Mesenchymal stem cell (in vitro differentiated cells and primary cell): ENCODE measurements at regions not wholly inside any gene's neighbourhood (a gene's known extent, or its start where the extent isn't known, plus 50 kb on each side); places are given as distances from the start of the nearest gene placed in this dataset.

ENCODE experiments used
- DNase-seq: peaks from one replicate; pipeline ENCODE4 v3.0.0-alpha.2; 2013
- H2AFZ ChIP-seq: one replicate; pipeline ENCODE4 v1.6.1; 2013; ENCODE audit warnings: low read depth, mild to moderate bottlenecking, control low read depth, inconsistent platforms, low read length, moderate library complexity
- H2AK5ac ChIP-seq: 2 replicates; pipeline ENCODE4 v1.6.1; 2013; ENCODE audit warnings: low read length, moderate library complexity, mild to moderate bottlenecking, inconsistent platforms; ENCODE audit not compliant: severe bottlenecking
- H2BK120ac ChIP-seq: one replicate; pipeline ENCODE4 v1.6.1; 2013; ENCODE audit warnings: low read depth, mild to moderate bottlenecking, inconsistent platforms, low read length, moderate library complexity
- H2BK12ac ChIP-seq, 2 experiments: one replicate each; pipeline ENCODE4 v1.6.1; 2013; ENCODE audit warnings: inconsistent platforms in 2 of 2, low read length in 2 of 2, mild to moderate bottlenecking in 2 of 2, moderate library complexity in 2 of 2, control low read depth in 1 of 2
- H2BK15ac ChIP-seq: one replicate; pipeline ENCODE4 v1.6.1; 2013; ENCODE audit warnings: mild to moderate bottlenecking, low read depth, inconsistent platforms; ENCODE audit not compliant: poor library complexity, severe bottlenecking
- H2BK5ac ChIP-seq: 2 replicates; pipeline ENCODE4 v1.6.1; 2013; ENCODE audit warnings: low read depth, mild to moderate bottlenecking, low read length, control low read depth, inconsistent platforms; ENCODE audit not compliant: poor library complexity, severe bottlenecking
- H3K14ac ChIP-seq, 2 experiments: one replicate each; pipeline ENCODE4 v1.6.1; 2013; ENCODE audit warnings: inconsistent platforms in 2 of 2, low read length in 2 of 2, control low read depth in 1 of 2, mild to moderate bottlenecking in 1 of 2, moderate library complexity in 1 of 2
- H3K18ac ChIP-seq, 2 experiments: one replicate each; pipeline ENCODE4 v1.6.1; 2013; ENCODE audit warnings: inconsistent platforms in 2 of 2, low read length in 2 of 2, control low read depth in 1 of 2, low read depth in 1 of 2, mild to moderate bottlenecking in 1 of 2
- H3K23ac ChIP-seq, 2 experiments: one replicate each; pipeline ENCODE4 v1.6.1; 2013; ENCODE audit warnings: inconsistent platforms in 2 of 2, low read length in 2 of 2, mild to moderate bottlenecking in 2 of 2, moderate library complexity in 2 of 2, control low read depth in 1 of 2
- H3K27ac ChIP-seq: 2 replicates; pipeline ENCODE4 v1.5.1; 2013; ENCODE audit warnings: mild to moderate bottlenecking, moderate library complexity, low read length, control low read depth, inconsistent platforms; ENCODE audit not compliant: poor library complexity, severe bottlenecking
- H3K27me3 ChIP-seq, 2 experiments: 2 replicates each; pipeline versions ENCODE4 v1.6.1 to v1.7.0; 2013; ENCODE audit warnings: low read length in 2 of 2, mild to moderate bottlenecking in 2 of 2, moderate library complexity in 2 of 2, control low read depth in 1 of 2, inconsistent platforms in 1 of 2; ENCODE audit not compliant: control insufficient read depth in 1 of 2, insufficient read depth in 1 of 2
- H3K36me3 ChIP-seq, 2 experiments: 2 replicates each; pipeline versions ENCODE4 v1.6.1 to v1.7.0; 2013; ENCODE audit warnings: low read length in 2 of 2, control low read depth in 1 of 2, inconsistent platforms in 1 of 2, low read depth in 1 of 2, mild to moderate bottlenecking in 1 of 2; ENCODE audit not compliant: insufficient read depth in 2 of 2, control insufficient read depth in 1 of 2
- H3K4ac ChIP-seq, 2 experiments: one replicate each; pipeline ENCODE4 v1.6.1; 2013; ENCODE audit warnings: inconsistent platforms in 2 of 2, low read length in 2 of 2, mild to moderate bottlenecking in 2 of 2, moderate library complexity in 2 of 2, control low read depth in 1 of 2, low read depth in 1 of 2
- H3K4me1 ChIP-seq: 2 replicates; pipeline ENCODE4 v1.6.1; 2013; ENCODE audit warnings: low read depth, low read length, control low read depth; ENCODE audit not compliant: control insufficient read depth, insufficient read depth
- H3K4me2 ChIP-seq: 2 replicates; pipeline ENCODE4 v1.6.1; 2013; ENCODE audit warnings: low read length, mild to moderate bottlenecking, inconsistent platforms; ENCODE audit not compliant: poor library complexity, severe bottlenecking
- H3K4me3 ChIP-seq, 2 experiments: 2 replicates each; pipeline versions ENCODE4 v1.5.1 to v1.7.0; 2013; ENCODE audit warnings: low read length in 2 of 2, mild to moderate bottlenecking in 2 of 2, control low read depth in 1 of 2, low read depth in 1 of 2; ENCODE audit not compliant: insufficient read depth in 1 of 2
- H3K79me1 ChIP-seq: replicated peaks from 2 replicates; pipeline ENCODE4 v1.6.1; 2013; ENCODE audit warnings: mild to moderate bottlenecking, control low read depth, low read length, inconsistent platforms; ENCODE audit not compliant: poor library complexity, severe bottlenecking
- H3K9ac ChIP-seq: 2 replicates; pipeline ENCODE4 v1.7.0; 2013; ENCODE audit warnings: mild to moderate bottlenecking, low read length, moderate library complexity
- H3K9me3 ChIP-seq: 2 replicates; pipeline ENCODE4 v1.7.0; 2013; ENCODE audit warnings: mild to moderate bottlenecking, low read length; ENCODE audit not compliant: control insufficient read depth
- H4K8ac ChIP-seq: one replicate; pipeline ENCODE4 v1.6.1; 2013; ENCODE audit warnings: inconsistent platforms, mild to moderate bottlenecking, low read length, moderate library complexity
- H4K91ac ChIP-seq: one replicate; pipeline ENCODE4 v1.6.1; 2013; ENCODE audit warnings: mild to moderate bottlenecking, low read length, inconsistent platforms
- WGBS: methylation state at CpG from one replicate; pipeline ENCODE4 v1.1.7; 2013; ENCODE audit warnings: mixed read lengths; 5-methylcytosine and 5-hydroxymethylcytosine counted together

GRCh38 chr7:91353848-91354247, 89.6 kb downstream of the FZD1 start:
- Histone ChIP-seq H3K36me3 (no peaks in the 10 kb centered on the region), H2BK5ac (no peak overlapping the region), H3K18ac (no peak overlapping the region), H2AK5ac (no peak overlapping the region), H3K4me2 (no peak overlapping the region), H3K23ac (no peak overlapping the region), H4K91ac (no peak overlapping the region), H3K14ac (no peak overlapping the region), H3K9me3 (no peaks in the 10 kb centered on the region), H3K27ac (no peak overlapping the region), H4K8ac (no peak overlapping the region), H3K4me3 (no peak overlapping the region), H3K4ac (no peak overlapping the region), H3K79me1 (no peaks in the 10 kb centered on the region), H2BK120ac (no peak overlapping the region), H2BK15ac (no peak overlapping the region), H3K9ac (no peak overlapping the region), H2AFZ (no peak overlapping the region), H3K4me1 (peaks cover 4% of the 10 kb centered on the region), H2BK12ac (no peak overlapping the region), H3K27me3 (peaks cover 0 to 4% of the 10 kb centered on the region in 2 experiments)
- no peak for DNase-seq
- WGBS, result 40% methylated on average over 1 of the region's 2 CpGs

- no peak overlapping the region for H3K18ac ChIP-seq
- H4K91ac ChIP-seq, result no peak overlapping the region
- peaks cover 0 to 4% of the 10 kb centered on the region in 2 experiments for H3K27me3 ChIP-seq
- H2BK120ac ChIP-seq, result no peak overlapping the region
- no peak overlapping the region for H3K4ac ChIP-seq
- 54% methylated on average over 3 of the region's 7 CpGs for WGBS
- H2BK5ac ChIP-seq, result no peak overlapping the region
- no peak overlapping the region for H3K27ac ChIP-seq
- no peak overlapping the region for H2AK5ac ChIP-seq
- no peaks in the 10 kb centered on the region for H3K36me3 ChIP-seq
- H3K4me1 ChIP-seq, result peaks cover 2% of the 10 kb centered on the region
- no peaks in the 10 kb centered on the region for H3K9me3 ChIP-seq
- H3K23ac ChIP-seq, result no peak overlapping the region
- no peaks in the 10 kb centered on the region for H3K79me1 ChIP-seq
- no peak overlapping the region for H2BK12ac ChIP-seq
- H2BK15ac ChIP-seq, result no peak overlapping the region
- no peak for DNase-seq
- H2AFZ ChIP-seq, result no peak overlapping the region
- H4K8ac ChIP-seq, result no peak overlapping the region
- H3K4me3 ChIP-seq, result no peak overlapping the region
- no peak overlapping the region for H3K9ac ChIP-seq
- no peak overlapping the region for H3K4me2 ChIP-seq
- H3K14ac ChIP-seq, result no peak overlapping the region
These were observed 91.6 kb downstream of the FZD1 start for GRCh38 chr7:91355695-91356435.

- no peak overlapping the region for H3K23ac ChIP-seq
- no peak overlapping the region for H2BK120ac ChIP-seq
- peaks cover 0 to 4% of the 10 kb centered on the region in 2 experiments for H3K27me3 ChIP-seq
- H2BK15ac ChIP-seq, result no peak overlapping the region
- H4K91ac ChIP-seq, result no peak overlapping the region
- no peak overlapping the region for H4K8ac ChIP-seq
- H3K27ac ChIP-seq, result no peak overlapping the region
- no peak overlapping the region for H3K4me3 ChIP-seq
- no peaks in the 10 kb centered on the region for H3K79me1 ChIP-seq
- H2AFZ ChIP-seq, result no peak overlapping the region
- no peak overlapping the region for H2BK5ac ChIP-seq
- H3K4me1 ChIP-seq, result peaks cover 2% of the 10 kb centered on the region
- no peak overlapping the region for H3K9ac ChIP-seq
- H2BK12ac ChIP-seq, result no peak overlapping the region
- no peaks in the 10 kb centered on the region for H3K36me3 ChIP-seq
- no peak overlapping the region for H3K4ac ChIP-seq
- H3K4me2 ChIP-seq, result no peak overlapping the region
- H2AK5ac ChIP-seq, result no peak overlapping the region
- DNase-seq, result no peak
- H3K9me3 ChIP-seq, result no peaks in the 10 kb centered on the region
- no peak overlapping the region for H3K14ac ChIP-seq
- no peak overlapping the region for H3K18ac ChIP-seq
These were observed 92.7 kb downstream of the FZD1 start for GRCh38 chr7:91356915-91357314.

GRCh38 chr7:91357379-91357778, 93.1 kb downstream of the FZD1 start:
- H3K9ac ChIP-seq, result no peak overlapping the region
- peaks cover 0 to 4% of the 10 kb centered on the region in 2 experiments for H3K27me3 ChIP-seq
- peaks cover 2% of the 10 kb centered on the region for H3K4me1 ChIP-seq
- no peak overlapping the region for H2AFZ ChIP-seq
- H2BK5ac ChIP-seq, result no peak overlapping the region
- no peak overlapping the region for H2BK15ac ChIP-seq
- no CpG with 5 or more reads among the region's 1 CpG for WGBS
- no peak overlapping the region for H2BK120ac ChIP-seq
- H4K91ac ChIP-seq, result no peak overlapping the region
- H3K23ac ChIP-seq, result no peak overlapping the region
- H2AK5ac ChIP-seq, result no peak overlapping the region
- no peaks in the 10 kb centered on the region for H3K79me1 ChIP-seq
- no peaks in the 10 kb centered on the region for H3K9me3 ChIP-seq
- no peak overlapping the region for H3K4me3 ChIP-seq
- no peaks in the 10 kb centered on the region for H3K36me3 ChIP-seq
- no peak overlapping the region for H3K14ac ChIP-seq
- no peak for DNase-seq
- H3K27ac ChIP-seq, result no peak overlapping the region
- no peak overlapping the region for H3K4me2 ChIP-seq
- H3K18ac ChIP-seq, result no peak overlapping the region
- H2BK12ac ChIP-seq, result no peak overlapping the region
- H4K8ac ChIP-seq, result no peak overlapping the region
- no peak overlapping the region for H3K4ac ChIP-seq
